Activated CD4-positive, alpha-beta memory T cell treated with anti-CD3 and anti-CD28 coated beads for 36 hours (primary cell): ENCODE measurements at regions not wholly inside any gene's neighbourhood (a gene's known extent, or its start where the extent isn't known, plus 50 kb on each side); places are given as distances from the start of the nearest gene placed in this dataset.

Experiments
- CTCF ChIA-PET: fragments of 350-600 bp; sonication (Branson Sonifier 250); formaldehyde crosslinking; loops from one replicate; lab custom pipeline; 2021; ENCODE audit warnings: antibody characterized with exemption, inconsistent platforms; lab: Charles Lee
- POLR2A ChIA-PET: fragments of 350-600 bp; sonication (Branson Sonifier 250); formaldehyde crosslinking; loops from one replicate; lab custom pipeline; 2021; ENCODE audit warnings: antibody characterized with exemption; lab: Charles Lee
- DNase-seq: peaks from one replicate; pipeline ENCODE4 v3.0.0-alpha.2; 2020
- H3K27ac Mint-ChIP-seq: one replicate; pipeline ENCODE4 v1.8.0; 2021; ENCODE audit warnings: mixed read lengths
- H3K27me3 Mint-ChIP-seq: one replicate; pipeline ENCODE4 v1.8.0; 2021; ENCODE audit warnings: mixed read lengths
- H3K36me3 Mint-ChIP-seq: one replicate; pipeline ENCODE4 v1.8.0; 2021; ENCODE audit warnings: mixed read lengths
- H3K4me1 Mint-ChIP-seq: one replicate; pipeline ENCODE4 v1.8.0; 2021; ENCODE audit warnings: low read depth, mixed read lengths
- H3K4me3 Mint-ChIP-seq: one replicate; pipeline ENCODE4 v1.8.0; 2021; ENCODE audit warnings: mild to moderate bottlenecking, mixed read lengths
- H3K9me3 Mint-ChIP-seq: one replicate; pipeline ENCODE4 v1.8.0; 2021; ENCODE audit warnings: mixed read lengths
- intact Hi-C: fragments of 100-400 bp; cut with micrococcal nuclease; formaldehyde crosslinking; loops from one replicate; pipeline ENCODE4 v1.15.1; 2023

GRCh38 chr2:42890791-42891355 is 98.5 kb upstream of the HAAO start:
- POLR2A ChIA-PET, result no interaction called here
- no peak overlapping the region for H3K4me3 Mint-ChIP-seq
- intact Hi-C loops, result no loop called here
- DNase-seq, result no peak
- H3K27me3 Mint-ChIP-seq, result peaks cover 4% of the 10 kb centered on the region
- peaks cover 7% of the 10 kb centered on the region for H3K9me3 Mint-ChIP-seq
- CTCF ChIA-PET, result no interaction called here
- no peak overlapping the region for H3K27ac Mint-ChIP-seq
- H3K4me1 Mint-ChIP-seq, result no peaks in the 10 kb centered on the region
- H3K36me3 Mint-ChIP-seq, result no peaks in the 10 kb centered on the region

GRCh38 chr2:42888321-42889245 is 96.2 kb upstream of the HAAO start:
- ChIA-PET CTCF (no interaction called here), POLR2A (no interaction called here)
- Mint-ChIP-seq H3K9me3 (peaks cover 7% of the 10 kb centered on the region), H3K27ac (no peak overlapping the region), H3K4me1 (no peaks in the 10 kb centered on the region), H3K36me3 (no peaks in the 10 kb centered on the region), H3K4me3 (no peak overlapping the region), H3K27me3 (peaks cover 2% of the 10 kb centered on the region)
- intact Hi-C loops, result no loop called here
- no peak for DNase-seq

GRCh38 chr2:42886921-42887320 is 94.5 kb upstream of the HAAO start:
- no peak for DNase-seq
- H3K4me3 Mint-ChIP-seq, result no peak overlapping the region
- ChIA-PET POLR2A (no interaction called here), CTCF (no interaction called here)
- no peaks in the 10 kb centered on the region for H3K36me3 Mint-ChIP-seq
- no peak overlapping the region for H3K27ac Mint-ChIP-seq
- H3K9me3 Mint-ChIP-seq, result peaks cover 7% of the 10 kb centered on the region
- H3K27me3 Mint-ChIP-seq, result peaks cover 2% of the 10 kb centered on the region
- peaks cover 4% of the 10 kb centered on the region for H3K4me1 Mint-ChIP-seq
- intact Hi-C loops, result no loop called here

GRCh38 chr2:42882756-42883155 is 90.4 kb upstream of the HAAO start:
- no peaks in the 10 kb centered on the region for H3K9me3 Mint-ChIP-seq
- H3K4me3 Mint-ChIP-seq, result no peak overlapping the region
- peaks cover 28% of the 10 kb centered on the region for H3K4me1 Mint-ChIP-seq
- H3K36me3 Mint-ChIP-seq, result no peaks in the 10 kb centered on the region
- H3K27ac Mint-ChIP-seq, result no peak overlapping the region
- no peak for DNase-seq
- ChIA-PET CTCF (no interaction called here), POLR2A (no interaction called here)
- no peaks in the 10 kb centered on the region for H3K27me3 Mint-ChIP-seq
- intact Hi-C loops, result no loop called here

- H3K27me3 Mint-ChIP-seq, result no peaks in the 10 kb centered on the region
- ChIA-PET CTCF (interaction anchor here (0.6 kb wide), 1 partner anchor 69 kb away, joined by 3 read pairs; no protein-coding TSS in a partner anchor), POLR2A (no interaction called here)
- intact Hi-C loops, result no loop called here
- H3K4me3 Mint-ChIP-seq, result no peak overlapping the region
- no peaks in the 10 kb centered on the region for H3K36me3 Mint-ChIP-seq
- no peak overlapping the region for H3K27ac Mint-ChIP-seq
- H3K4me1 Mint-ChIP-seq, result peaks cover 28% of the 10 kb centered on the region
- H3K9me3 Mint-ChIP-seq, result no peaks in the 10 kb centered on the region
- DNase-seq, result peak; percentile 53
Observed at GRCh38 chr2:42881732-42882131, 89.3 kb upstream of the HAAO start.

- DNase-seq, result no peak
- H3K4me3 Mint-ChIP-seq, result no peak overlapping the region
- H3K36me3 Mint-ChIP-seq, result no peaks in the 10 kb centered on the region
- intact Hi-C loops, result no loop called here
- no peaks in the 10 kb centered on the region for H3K9me3 Mint-ChIP-seq
- H3K4me1 Mint-ChIP-seq, result peaks cover 28% of the 10 kb centered on the region
- ChIA-PET POLR2A (no interaction called here), CTCF (interaction anchor here (0.6 to 0.7 kb wide), 2 partner anchors 26 to 68 kb away, joined by 3 to 4 read pairs; no protein-coding TSS in a partner anchor)
- no peak overlapping the region for H3K27ac Mint-ChIP-seq
- H3K27me3 Mint-ChIP-seq, result no peaks in the 10 kb centered on the region
Observed at GRCh38 chr2:42880738-42881690, 88.6 kb upstream of the HAAO start.

- no peak overlapping the region for H3K27ac Mint-ChIP-seq
- POLR2A ChIA-PET, result no interaction called here
Observed at GRCh38 chr2:42879913-42880737, 87.7 kb upstream of the HAAO start.

GRCh38 chr2:42879121-42879705 is 86.8 kb upstream of the HAAO start:
- Mint-ChIP-seq H3K36me3 (no peaks in the 10 kb centered on the region), H3K4me3 (no peak overlapping the region), H3K4me1 (peaks cover 28% of the 10 kb centered on the region), H3K27ac (peak overlapping the region; percentile 32), H3K27me3 (no peaks in the 10 kb centered on the region), H3K9me3 (no peaks in the 10 kb centered on the region)
- CTCF ChIA-PET, result interaction anchor here (1.0 kb wide), 1 partner anchor 21 kb away, joined by 3 read pairs; no protein-coding TSS in a partner anchor
- DNase-seq, result no peak
- intact Hi-C loops, result no loop called here
- POLR2A ChIA-PET, result no interaction called here

More at GRCh38 chr2:42879913-42880737, 87.7 kb upstream of the HAAO start:
- H3K4me1 Mint-ChIP-seq, result peaks cover 28% of the 10 kb centered on the region
- no peaks in the 10 kb centered on the region for H3K27me3 Mint-ChIP-seq
- no peaks in the 10 kb centered on the region for H3K9me3 Mint-ChIP-seq
- H3K36me3 Mint-ChIP-seq, result no peaks in the 10 kb centered on the region
- no peak overlapping the region for H3K4me3 Mint-ChIP-seq
- CTCF ChIA-PET, result interaction anchor here (0.7 kb wide), 1 partner anchor 27 kb away, joined by 4 read pairs; no protein-coding TSS in a partner anchor
- no peak for DNase-seq
- intact Hi-C loops, result no loop called here

- ChIA-PET CTCF (interaction anchor here (1.0 kb wide), 1 partner anchor 20 kb away, joined by 3 read pairs; no protein-coding TSS in a partner anchor), POLR2A (interaction anchor here (0.6 kb wide), 1 partner anchor 37 kb away, joined by 3 read pairs; no protein-coding TSS in a partner anchor)
- Mint-ChIP-seq H3K36me3 (no peaks in the 10 kb centered on the region), H3K4me3 (no peak overlapping the region), H3K27me3 (no peaks in the 10 kb centered on the region), H3K27ac (peak overlapping the region; percentile 32), H3K9me3 (no peaks in the 10 kb centered on the region), H3K4me1 (peaks cover 28% of the 10 kb centered on the region)
- DNase-seq, result peak; percentile 56
- intact Hi-C loops, result no loop called here
Observed at GRCh38 chr2:42878581-42878980, 86.2 kb upstream of the HAAO start.

GRCh38 chr2:42877936-42878335 is 85.6 kb upstream of the HAAO start:
- POLR2A ChIA-PET, result interaction anchor here (0.6 kb wide), 1 partner anchor 36 kb away, joined by 3 read pairs; no protein-coding TSS in a partner anchor
- Mint-ChIP-seq H3K27me3 (no peaks in the 10 kb centered on the region), H3K27ac (no peak overlapping the region), H3K4me1 (peaks cover 28% of the 10 kb centered on the region), H3K4me3 (no peak overlapping the region), H3K36me3 (no peaks in the 10 kb centered on the region), H3K9me3 (no peaks in the 10 kb centered on the region)
- intact Hi-C loops, result no loop called here
- no peak for DNase-seq
- CTCF ChIA-PET, result no interaction called here

GRCh38 chr2:42877511-42877910 is 85.1 kb upstream of the HAAO start:
- H3K27me3 Mint-ChIP-seq, result no peaks in the 10 kb centered on the region
- H3K4me1 Mint-ChIP-seq, result peaks cover 28% of the 10 kb centered on the region
- no peaks in the 10 kb centered on the region for H3K9me3 Mint-ChIP-seq
- H3K4me3 Mint-ChIP-seq, result no peak overlapping the region
- CTCF ChIA-PET, result no interaction called here
- POLR2A ChIA-PET, result no interaction called here
- no peak for DNase-seq
- no peak overlapping the region for H3K27ac Mint-ChIP-seq
- intact Hi-C loops, result no loop called here
- no peaks in the 10 kb centered on the region for H3K36me3 Mint-ChIP-seq
